ENCODE measurements at regions not wholly inside any gene's neighbourhood (a gene's known extent, or its start where the extent isn't known, plus 50 kb on each side); places are given as distances from the start of the nearest gene placed in this dataset.
"Not testable (repeated sequence)": the region's sequence is repeated elsewhere in the genome, so short reads cannot be mapped to it uniquely, and the experiment has no call there.

DNA sequence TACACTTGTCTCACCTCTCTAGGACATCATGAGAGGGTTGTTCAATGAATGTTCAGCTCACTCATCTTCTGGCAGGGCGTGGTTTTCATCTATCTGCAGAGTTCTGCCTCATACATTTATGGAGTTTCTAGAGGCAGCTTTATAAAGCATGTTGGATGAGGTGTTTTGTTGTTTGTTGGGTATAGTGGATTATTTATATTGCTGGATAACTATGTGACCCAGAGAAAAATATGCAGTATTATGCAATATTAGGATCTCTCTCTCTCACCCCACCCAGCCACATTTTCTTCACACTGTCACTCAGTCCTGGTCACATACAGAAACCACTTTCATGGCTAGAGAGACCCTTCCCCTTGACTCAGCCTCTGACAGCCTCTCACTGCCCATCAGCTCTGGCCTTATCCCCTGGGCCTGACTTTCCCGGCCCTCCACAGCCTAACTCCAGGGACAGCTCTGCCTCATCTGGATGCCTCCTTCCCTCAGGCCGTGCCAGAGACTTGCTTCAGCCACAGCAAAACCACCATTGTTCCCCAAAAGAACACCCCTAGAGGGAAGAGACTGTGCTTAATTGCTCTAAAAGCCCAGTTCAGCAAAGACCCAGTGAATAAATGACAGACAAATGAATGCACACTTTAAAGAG, 260.3 kb downstream of the MYCN start:
- ATAC-seq (no peak), DNase-seq (no peak)

DNA sequence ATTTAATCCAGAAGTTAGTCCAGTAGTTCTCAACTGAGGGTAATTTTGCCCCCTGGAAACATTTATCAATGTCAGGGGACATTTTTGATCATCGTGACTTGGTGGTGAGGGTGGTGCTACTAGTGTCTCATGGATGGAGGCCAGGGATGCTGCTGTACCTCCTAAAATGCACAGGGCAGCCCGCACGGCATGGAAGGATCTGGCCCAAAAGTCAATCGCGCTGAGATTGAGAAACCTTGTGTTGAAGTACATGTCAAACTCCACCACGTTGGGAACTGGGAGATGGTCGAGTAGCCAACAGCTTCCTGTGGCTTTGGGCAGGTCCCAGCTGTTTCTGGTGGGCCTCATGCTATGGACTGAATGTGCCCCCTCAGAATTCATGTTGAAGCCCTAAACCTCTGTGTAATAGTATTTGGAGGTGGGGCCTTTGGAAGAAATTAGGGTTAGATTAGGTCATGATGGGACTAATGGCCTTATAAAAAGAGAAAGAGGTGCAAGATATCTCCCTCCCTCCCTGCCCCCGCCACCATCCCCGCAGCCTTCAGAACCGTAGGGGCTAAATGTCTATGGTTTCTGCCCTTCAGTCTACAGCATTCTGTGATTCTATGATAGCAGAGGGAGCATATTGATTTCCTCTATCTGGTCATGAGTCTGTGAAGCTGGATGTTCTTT, 259.7 kb downstream of the MYCN start:
- ATAC-seq: no peak
- DNase-seq: no peak

DNA sequence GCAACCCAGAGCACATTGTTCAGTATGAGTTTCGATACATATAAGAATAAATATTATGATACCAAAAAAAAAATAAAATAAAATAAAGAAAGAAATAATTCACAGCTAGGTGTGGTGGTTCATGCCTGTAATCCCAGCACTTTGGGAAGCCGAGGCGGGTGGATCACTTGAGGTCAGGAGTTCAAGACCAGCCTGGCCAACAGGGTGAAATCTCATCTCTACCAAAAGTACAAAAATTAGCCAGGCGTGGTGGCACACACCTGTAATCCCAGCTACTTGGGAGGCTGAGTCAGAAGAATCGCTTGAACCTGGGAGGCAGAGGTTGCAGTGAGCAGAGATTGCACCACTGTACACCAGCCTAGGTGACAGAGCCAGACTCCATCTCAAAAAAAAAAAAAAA, 258.9 kb downstream of the MYCN start:
- DNase-seq, ATAC-seq: not testable (repeated sequence)

DNA sequence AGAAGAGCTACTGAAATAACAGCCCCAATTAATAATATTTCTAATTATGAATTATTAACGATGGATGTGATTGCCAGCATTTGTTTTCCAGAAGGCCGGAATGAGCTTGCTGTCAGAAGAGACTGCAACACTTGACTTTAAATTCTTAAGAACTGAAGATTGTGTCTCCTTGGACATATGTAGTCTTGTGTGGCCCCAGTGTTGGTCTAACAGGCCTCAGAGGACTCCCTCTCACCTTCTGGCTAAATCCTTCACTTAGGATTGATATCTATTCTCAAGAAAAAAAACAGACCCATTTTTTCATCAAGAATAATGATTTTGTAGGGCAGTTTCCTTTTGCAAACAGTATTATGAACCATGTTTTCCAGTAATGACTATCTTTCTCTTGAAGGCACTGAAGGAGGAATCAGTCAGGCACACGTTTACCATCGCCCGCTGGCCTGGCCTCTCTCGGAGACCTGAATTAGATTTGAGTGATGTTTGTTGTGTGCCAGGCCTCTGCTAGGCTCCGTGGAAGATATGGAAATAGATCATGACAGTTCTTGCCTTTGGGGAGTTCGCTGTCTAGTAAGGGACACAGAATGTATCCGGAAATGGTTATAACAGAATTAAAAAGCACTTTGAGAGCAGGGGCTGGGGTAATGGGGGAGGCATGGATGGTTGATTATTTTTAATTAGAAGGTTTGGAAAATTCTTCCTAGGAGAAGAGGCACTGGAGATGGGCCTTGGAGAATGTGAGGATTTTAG, 258.0 kb downstream of the MYCN start:
- ATAC-seq: no peak
- no peak for DNase-seq

DNA sequence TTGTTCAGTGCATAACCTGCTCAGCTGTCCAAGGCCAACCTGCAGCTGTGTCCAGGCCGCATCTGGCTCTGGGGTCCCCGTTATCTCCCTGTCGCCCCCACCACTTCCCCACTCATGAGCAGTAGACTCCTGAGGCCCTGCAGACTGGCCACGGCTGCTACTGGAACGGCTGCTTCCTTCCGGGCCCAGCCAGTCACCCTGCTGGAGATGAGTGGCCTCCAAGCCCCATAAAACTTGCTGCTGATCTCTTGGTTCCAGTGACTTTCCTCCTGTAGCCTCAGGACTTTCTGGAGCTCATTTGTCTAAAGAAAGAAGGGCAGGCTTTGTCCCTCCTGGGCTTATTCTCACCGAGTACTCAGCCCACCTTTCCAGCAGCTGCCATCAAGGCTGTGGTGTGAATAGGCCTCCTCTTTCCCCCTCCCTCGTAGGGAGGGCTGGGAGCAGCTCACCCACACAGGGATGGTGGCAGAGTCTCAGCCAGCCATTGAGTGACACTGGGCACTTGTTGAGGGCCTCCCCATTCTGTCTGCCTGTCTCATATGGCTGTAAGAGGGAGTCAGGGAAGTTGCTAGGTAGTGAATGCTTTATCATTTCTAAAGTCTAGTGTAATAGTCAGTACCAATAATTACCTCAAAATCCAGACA, 257.3 kb downstream of the MYCN start:
- ATAC-seq (peak; percentile 29), DNase-seq (no peak)

DNA sequence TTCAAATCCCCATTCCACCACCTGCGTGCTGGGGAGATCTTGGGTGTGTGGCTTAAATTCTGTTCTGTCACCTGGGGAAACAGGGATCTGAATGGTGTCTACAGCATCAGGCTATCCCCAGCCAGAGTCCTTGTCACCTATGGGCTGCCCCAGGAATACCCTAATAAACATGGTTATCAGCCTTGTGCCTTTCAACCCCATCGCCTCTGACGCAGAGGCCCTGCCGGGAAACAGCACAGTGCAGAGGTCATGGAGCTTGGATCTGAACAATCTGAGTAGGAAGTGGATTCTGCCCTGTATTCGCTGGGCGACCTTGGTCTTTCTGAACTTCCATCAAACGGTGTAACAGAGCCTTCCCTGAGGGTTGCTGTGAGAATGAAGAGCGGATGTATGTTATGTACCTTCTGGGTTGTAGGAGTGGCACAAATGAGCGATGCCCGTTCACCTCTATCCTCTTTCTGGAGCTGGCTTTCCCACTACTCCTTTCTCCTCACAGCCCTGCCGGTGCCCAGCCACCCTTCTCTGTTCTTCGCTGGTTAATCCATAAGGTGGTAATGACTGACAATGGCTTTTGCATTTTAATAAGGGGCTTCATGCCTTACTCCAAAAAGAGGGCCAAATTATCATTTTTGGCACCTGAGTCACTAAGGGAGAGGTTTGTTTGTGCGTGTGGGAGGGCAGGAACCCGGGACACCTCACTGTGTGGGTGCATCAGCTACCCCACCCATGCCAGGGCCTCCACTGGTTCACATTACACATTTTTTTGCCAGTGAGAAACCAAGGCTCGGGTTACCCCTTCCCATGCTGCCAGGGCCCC, 256.5 kb downstream of the MYCN start:
- ATAC-seq (no peak), DNase-seq (no peak)

DNA sequence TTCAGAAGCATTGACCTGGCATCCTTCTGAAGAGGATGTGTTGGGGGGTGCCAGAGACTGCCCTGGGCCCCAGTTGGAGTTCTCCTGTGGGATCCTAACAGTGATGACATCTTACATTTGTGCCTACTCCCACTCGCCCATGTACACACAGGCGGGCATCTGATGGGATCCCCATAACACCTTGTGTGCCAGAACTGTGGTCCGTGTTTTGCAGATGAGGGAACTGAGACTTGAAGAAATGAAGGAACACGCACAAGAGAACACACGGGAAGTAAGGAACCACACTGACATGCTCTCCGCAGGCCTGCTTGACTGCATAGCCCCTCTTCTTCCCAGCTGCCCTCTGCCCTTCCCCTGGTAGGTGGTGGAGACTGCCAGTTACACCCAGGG, 255.3 kb downstream of the MYCN start:
- no peak for DNase-seq
- ATAC-seq: no peak

DNA sequence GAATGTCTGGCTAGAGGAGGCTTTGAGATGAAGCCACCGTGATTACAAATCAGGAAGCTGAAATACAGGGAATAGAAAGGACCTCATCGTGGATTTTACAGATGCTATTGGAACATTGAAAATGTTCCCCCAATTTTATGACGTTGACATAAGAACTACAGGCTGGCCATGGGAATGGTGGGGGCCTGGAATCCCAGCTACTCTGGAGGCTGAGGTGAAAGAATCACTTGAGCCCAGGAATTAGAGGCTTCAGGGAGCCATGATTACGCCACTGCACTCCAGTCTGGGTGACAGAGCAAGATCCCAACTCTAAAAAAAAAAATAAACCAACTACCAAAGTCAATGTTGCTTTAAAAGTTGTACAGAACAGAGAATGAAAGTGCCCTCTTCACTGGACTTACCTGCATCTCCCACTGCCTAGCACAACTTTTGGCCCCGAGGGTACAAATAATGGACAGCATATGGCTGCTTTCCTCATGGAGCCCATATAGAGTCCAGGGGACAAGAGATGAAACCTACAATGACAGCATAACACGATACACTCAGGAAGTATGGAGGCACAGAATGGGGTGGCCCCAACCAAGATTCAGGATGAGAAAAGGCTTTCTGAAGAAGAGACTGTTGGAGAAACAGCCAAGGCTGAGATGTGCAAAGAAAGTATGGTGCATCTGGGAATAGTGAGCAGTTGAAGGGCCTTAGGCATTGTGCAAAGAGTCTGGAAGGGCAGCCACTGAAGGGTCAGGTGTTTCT, 254.8 kb downstream of the MYCN start:
- no peak for DNase-seq
- no peak for ATAC-seq

DNA sequence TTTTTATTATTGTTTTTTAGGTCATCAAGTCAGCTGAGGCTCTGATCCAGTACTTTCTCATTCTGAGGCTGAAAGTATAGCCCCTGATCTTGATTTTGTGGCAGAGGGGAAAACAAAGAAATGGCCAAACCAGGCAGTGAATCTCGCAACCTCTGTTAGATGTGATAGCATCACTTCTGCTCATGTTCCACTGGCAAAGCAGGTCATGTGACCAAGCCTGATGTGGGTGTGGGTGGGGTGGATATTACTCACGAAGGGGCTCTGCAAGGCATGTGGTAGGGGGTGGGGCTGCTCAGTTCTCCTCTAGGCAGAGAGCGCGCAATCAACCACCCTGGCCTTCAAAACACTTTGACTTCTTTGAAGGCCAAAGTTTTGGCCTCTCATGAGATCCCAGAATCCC, 254.2 kb downstream of the MYCN start:
- no peak for ATAC-seq
- DNase-seq: no peak

DNA sequence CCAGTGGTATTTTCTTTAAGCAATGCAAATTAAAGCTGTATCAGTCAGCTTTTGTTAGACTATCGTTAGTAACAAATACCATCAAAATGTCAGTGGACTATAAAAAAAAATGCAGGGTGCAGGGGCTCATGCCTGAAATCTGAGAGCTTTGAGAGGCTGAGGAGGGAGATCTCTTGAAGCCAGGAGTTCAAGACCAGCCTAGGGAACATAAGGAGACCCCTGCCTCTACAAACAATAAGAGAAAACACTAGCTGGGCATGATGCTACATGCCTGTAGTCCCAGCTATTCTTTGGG, 253.7 kb downstream of the MYCN start:
- no peak for ATAC-seq

DNA sequence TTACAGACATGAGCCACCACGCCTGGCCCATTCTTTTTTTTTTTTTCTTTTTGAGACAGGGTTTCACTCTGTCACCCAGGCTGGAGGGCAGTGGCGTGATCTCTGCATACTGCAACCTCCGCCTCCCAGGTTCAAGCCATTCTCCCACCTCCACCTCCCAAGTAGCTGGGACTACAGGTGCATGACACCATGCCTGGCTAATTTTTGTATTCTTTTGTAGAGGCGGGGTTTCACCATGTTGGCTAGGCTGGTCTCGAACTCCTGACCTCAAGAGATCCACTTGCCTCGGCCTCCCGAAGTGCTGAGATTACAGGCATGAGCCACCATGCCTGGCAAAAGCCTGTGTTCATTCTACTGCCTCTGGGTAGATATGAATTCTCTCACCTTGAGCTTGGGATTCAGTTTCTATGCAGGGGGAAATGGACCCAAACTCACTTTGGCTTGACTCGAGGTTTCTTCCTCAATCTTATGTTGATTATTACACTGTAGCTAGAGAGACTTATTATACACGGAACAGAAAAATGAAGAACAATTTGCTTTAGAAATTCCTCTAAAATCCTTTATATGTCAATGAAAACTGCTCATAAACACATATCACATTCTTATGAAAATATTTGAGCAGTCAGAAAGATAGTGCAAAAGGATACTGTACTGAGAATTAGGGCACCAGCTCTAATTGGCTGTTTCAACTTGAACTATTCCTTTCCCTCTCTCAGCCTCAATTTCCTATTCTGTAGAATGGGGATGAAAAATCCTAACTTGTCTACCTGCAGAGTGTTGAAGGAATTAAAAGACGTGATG, 252.3 kb downstream of the MYCN start:
- no peak for DNase-seq
- no peak for ATAC-seq

More for the DNA sequence above, 253.7 kb downstream of the MYCN start:
- no peak for DNase-seq

DNA sequence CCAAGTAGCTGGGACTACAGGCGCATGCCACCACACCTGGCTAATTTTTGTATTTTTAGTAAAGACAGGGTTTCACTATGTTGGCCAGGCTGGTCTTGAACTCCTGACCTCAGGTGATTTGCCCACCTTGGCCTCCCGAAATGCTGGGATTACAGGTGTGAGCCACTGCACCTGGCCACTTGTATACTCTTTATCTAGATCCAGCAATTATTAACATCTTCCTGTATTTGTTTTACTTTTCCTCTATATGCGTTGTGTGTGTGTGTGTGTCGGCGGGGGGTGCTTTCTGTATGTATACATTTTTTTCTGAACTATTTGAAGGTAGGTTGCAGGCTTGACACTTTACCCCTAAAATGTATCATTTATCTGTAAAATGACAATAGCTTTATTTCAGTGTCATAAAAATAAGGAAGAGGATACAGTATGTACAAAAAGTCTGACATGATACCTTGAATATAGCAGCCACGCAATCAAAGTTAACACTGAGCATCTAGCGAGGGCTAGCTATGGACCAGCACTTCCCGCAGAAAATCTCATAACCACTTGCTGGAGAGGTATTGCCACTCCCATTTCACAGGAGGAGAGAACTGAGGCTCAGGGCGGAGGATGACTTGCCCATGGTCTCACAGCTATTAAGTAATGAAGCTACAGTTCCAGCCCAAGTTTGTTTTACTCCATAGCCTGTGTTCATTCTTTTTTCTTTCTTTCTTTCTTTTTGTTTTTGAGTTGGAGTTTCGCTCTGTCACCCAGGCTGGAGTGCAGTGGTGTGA, 251.3 kb downstream of the MYCN start:
- DNase-seq: no peak
- no peak for ATAC-seq

DNA sequence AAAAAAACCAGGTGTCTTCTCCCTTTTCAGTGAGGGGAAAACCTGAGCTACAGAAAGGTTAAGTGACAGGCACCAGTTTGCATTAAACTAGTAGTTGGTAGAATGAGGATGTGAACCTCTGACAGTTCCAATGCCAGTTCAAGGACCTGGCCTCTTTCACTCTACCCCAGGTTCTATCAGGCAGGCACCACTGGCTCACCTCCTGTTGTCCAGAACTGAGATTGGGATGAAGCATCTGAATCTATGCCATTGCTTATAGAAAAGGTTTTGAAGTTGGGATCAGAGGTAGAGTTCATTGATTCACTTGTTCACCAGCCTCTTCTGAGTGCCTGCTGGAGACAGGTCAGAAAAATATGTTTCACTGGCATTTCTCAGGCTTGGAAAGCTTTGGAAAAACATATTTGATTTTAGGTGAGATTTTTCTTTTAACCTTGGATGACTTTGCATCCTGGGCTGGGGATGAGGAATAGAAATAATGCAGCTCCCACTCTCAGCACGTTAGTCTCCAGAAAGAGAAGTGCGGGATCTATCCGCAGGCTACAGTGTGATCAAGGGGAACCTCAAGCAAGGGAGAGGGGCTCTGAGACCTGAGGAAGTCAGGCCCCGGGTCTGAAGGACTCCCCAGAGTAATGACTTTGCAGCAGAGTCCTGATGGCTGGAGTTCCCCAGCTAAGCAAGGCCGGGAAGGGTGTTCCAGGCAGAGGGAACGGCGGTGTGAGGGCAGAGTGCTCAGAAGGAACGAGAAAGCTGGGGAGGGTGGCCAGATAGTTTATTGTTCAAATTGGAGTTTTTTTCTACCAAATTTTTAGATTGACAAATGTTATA, 250.3 kb downstream of the MYCN start:
- DNase-seq (no peak), ATAC-seq (no peak)

DNA sequence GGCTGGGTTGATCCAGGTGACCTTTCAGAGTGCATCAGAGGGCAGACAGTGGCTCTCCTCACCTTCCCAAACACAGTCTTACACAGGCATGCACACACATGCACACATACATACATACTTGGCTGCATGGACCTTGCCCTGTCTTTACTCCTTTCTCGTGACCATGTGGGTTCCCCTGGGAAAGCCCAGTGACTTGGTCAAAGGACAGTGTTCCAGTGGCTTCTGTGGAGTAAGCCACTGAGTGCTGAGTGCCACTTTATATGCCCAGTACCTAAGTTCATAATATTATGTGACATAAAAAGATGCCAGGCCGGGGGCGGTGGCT, 249.4 kb downstream of the MYCN start:
- no peak for DNase-seq
- ATAC-seq: no peak

DNA sequence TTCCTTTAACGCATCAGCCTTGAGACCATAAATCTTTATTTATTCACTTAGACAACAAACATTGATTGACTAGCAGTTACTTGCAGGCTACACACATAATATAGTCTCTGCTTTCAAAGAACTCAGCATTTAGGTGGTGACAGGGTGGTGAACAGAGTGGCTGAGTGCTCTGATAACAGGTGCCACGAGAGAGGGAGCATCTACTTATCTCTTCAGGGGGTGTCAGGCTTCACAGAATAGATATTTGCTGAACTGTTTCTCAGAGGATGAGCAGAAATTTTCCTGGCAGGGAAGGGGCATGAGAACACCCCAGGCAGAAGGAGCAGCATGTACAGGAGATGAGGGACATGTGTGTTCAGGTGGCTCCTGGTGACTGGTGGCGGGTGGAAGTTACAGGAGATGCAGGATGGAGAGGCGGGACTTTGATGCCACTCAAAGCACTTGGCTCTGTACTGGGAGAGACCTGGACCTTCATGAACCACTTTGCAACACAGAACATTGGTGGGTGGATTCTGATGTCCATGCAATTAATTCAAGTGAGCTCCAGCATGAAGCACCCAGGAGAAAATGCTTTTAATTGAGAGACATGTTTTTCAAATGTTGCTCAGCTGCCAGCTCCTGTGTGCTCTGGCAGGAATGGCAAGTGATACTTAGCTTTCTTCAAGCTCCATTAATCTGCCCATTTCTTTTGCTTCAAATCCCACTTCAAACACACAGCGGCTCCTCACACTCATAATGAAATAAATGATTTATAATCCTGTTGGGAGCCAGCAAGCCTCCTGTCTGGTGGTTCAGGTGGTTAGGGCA, 248.9 kb downstream of the MYCN start:
- no peak for ATAC-seq
- DNase-seq: no peak

DNA sequence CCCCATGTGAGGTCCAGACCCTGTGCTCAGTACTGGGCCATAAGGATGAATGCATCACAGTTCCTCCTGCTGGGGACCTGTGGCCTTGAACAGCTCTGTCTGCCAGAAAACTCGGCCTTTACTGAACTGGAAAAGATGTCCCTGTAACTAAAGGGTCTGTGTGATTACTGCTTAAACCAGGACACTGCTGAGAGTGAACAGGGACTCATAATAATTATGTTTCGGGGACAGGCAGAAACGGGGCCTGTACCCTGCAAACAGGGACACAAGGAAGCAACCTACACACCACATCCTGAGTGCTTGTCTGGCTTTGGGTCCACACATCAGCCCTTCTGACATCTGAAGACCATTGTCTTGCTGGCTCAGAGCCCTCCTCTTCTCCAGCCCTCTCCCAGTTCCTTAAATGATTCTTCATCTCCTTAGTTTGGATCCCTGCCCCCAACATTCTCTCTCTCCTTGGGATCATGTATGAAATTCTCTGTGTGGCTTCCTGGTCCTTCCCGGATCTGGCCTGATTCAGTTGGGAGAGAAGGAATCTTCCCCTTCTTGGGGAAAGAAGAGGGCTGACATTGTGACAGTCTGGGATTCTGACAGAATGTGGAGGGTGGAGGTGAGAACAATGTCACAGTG, 248.0 kb downstream of the MYCN start:
- DNase-seq (no peak), ATAC-seq (no peak)

DNA sequence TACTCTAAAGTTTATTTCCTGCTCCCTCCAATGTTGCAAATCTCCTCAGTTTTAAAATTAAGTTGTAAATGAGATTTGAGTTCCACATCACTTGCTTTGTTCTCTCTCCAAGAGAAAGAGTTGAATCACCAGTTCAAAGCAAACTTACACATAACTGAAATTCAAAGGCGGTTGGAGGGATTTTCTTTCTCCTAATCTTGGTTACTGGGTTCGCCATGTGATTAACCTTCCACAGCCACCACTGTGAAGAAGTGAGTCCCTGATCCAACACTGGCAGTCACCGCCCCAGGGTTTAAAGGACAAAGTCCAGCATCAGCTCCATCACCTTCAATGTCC, 247.1 kb downstream of the MYCN start:
- no peak for ATAC-seq
- DNase-seq: no peak

Data from stimulated activated naive CD8-positive, alpha-beta T cell treated with anti-CD3 and anti-CD28 coated beads, Interleukin-15, Interleukin-2, amounts not matched to agents 100 U/mL and 50 U/mL, for 24 hours (primary cell).